CD4-positive, alpha-beta T cell treated with Interleukin-15 for 1 hour (primary cell): ENCODE measurements at regions not wholly inside any gene's neighbourhood (a gene's known extent, or its start where the extent isn't known, plus 50 kb on each side); places are given as distances from the start of the nearest gene placed in this dataset.

Source experiments
- DNase-seq: peaks from one replicate; pipeline ENCODE4 v3.0.0-alpha.2; 2020

- DNase-seq: no peak
Measured at GRCh38 chr5:15080219-15080618, 208.6 kb upstream of the ANKH start.

- no peak for DNase-seq
Measured at GRCh38 chr5:15079566-15079965, 208.0 kb upstream of the ANKH start.

GRCh38 chr5:15074651-15075050, 203.1 kb upstream of the ANKH start:
- DNase-seq: no peak

- DNase-seq: no peak
Measured at GRCh38 chr5:15073453-15073852, 201.9 kb upstream of the ANKH start.

- DNase-seq: no peak
Measured at GRCh38 chr5:15070907-15071306, 199.3 kb upstream of the ANKH start.

GRCh38 chr5:15069407-15069905, 197.9 kb upstream of the ANKH start:
- no peak for DNase-seq

- no peak for DNase-seq
Measured at GRCh38 chr5:15065091-15065490, 193.5 kb upstream of the ANKH start.

- DNase-seq: no peak
Measured at GRCh38 chr5:15064396-15064795, 192.8 kb upstream of the ANKH start.

- no peak for DNase-seq
Measured at GRCh38 chr5:15056988-15057592, 185.5 kb upstream of the ANKH start.

GRCh38 chr5:15044521-15044920, 172.9 kb upstream of the ANKH start:
- no peak for DNase-seq

- no peak for DNase-seq
Measured at GRCh38 chr5:15037247-15037908, 165.8 kb upstream of the ANKH start.

GRCh38 chr5:15034379-15034778, 162.8 kb upstream of the ANKH start:
- DNase-seq: no peak

GRCh38 chr5:15031180-15031579, 159.6 kb upstream of the ANKH start:
- DNase-seq: no peak

GRCh38 chr5:15027764-15028163, 156.2 kb upstream of the ANKH start:
- no peak for DNase-seq

GRCh38 chr5:15026944-15027343, 155.4 kb upstream of the ANKH start:
- DNase-seq: no peak

- no peak for DNase-seq
Measured at GRCh38 chr5:15026011-15026893, 154.7 kb upstream of the ANKH start.

- no peak for DNase-seq
Measured at GRCh38 chr5:15023846-15024245, 152.3 kb upstream of the ANKH start.

GRCh38 chr5:15023266-15023665, 151.7 kb upstream of the ANKH start:
- DNase-seq: no peak

- DNase-seq: no peak
Measured at GRCh38 chr5:15021266-15022046, 149.9 kb upstream of the ANKH start.

- no peak for DNase-seq
Measured at GRCh38 chr5:15020736-15021135, 149.2 kb upstream of the ANKH start.

GRCh38 chr5:15014809-15015208, 143.2 kb upstream of the ANKH start:
- DNase-seq: no peak

GRCh38 chr5:15013654-15014463, 142.3 kb upstream of the ANKH start:
- DNase-seq: no peak
